Gastrocnemius medialis (tissue), 4 donors: ENCODE measurements at regions not wholly inside any gene's neighbourhood (a gene's known extent, or its start where the extent isn't known, plus 50 kb on each side); places are given as distances from the start of the nearest gene placed in this dataset.

Experiments used
- POLR2A ChIP-seq, 2 donors: fragments of 450-650 bp; IDR thresholded peaks; one replicate each; pipeline ENCODE4 v1.6.1; 2017; ENCODE audit warnings: antibody characterized with exemption in 2 of 2, mild to moderate bottlenecking in 2 of 2, moderate library complexity in 2 of 2
- TF ChIP-seq, protein P1 (sequence below), 5 experiments: fragments of 450-650 bp in 3 of 5; fragments of 200-600 bp in 2 of 5; sonication (generic) in 2 of 5; IDR thresholded peaks in 4 of 5; conservative IDR thresholded peaks in 1 of 5; 1 replicate in 4 of 5; 2 replicates in 1 of 5; pipeline ENCODE4 v1.5.1; 2016 to 2019; ENCODE audit warnings: antibody characterized with exemption in 5 of 5, mild to moderate bottlenecking in 3 of 5, moderate library complexity in 3 of 5

DNA sequence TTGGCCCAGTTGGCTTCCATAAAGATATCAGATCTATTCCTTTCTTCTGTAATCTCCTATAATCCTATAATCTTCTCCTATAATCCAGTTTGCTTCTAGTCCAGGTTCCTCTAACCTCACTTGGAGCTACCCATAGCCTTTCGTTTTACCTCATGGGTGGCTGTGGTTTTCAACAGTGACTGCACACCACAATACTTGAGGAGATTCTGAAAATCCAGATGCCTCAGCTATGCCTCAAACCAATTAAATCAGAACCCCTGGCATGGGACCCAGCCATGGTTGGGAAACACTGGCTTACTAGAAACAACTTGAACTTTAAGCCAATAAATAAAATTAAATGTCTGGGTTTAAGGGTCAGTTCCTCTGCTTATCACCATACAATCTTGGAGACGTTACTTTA lies 86.1 kb upstream of the NTRK3 start:
- TF ChIP-seq, protein P1, sequence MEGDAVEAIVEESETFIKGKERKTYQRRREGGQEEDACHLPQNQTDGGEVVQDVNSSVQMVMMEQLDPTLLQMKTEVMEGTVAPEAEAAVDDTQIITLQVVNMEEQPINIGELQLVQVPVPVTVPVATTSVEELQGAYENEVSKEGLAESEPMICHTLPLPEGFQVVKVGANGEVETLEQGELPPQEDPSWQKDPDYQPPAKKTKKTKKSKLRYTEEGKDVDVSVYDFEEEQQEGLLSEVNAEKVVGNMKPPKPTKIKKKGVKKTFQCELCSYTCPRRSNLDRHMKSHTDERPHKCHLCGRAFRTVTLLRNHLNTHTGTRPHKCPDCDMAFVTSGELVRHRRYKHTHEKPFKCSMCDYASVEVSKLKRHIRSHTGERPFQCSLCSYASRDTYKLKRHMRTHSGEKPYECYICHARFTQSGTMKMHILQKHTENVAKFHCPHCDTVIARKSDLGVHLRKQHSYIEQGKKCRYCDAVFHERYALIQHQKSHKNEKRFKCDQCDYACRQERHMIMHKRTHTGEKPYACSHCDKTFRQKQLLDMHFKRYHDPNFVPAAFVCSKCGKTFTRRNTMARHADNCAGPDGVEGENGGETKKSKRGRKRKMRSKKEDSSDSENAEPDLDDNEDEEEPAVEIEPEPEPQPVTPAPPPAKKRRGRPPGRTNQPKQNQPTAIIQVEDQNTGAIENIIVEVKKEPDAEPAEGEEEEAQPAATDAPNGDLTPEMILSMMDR (IDR thresholded peaks at IDR 0.05 in 4 of 5, conservative IDR thresholded peaks at IDR 0.05 in 1 of 5) = no peak
- TF ChIP-seq POLR2A (IDR thresholded peaks at IDR 0.05) = no peak
